Stomach (tissue), 8 donors: ENCODE measurements at regions not wholly inside any gene's neighbourhood (a gene's known extent, or its start where the extent isn't known, plus 50 kb on each side); places are given as distances from the start of the nearest gene placed in this dataset.
"Not testable (repeated sequence)": the region's sequence is repeated elsewhere in the genome, so short reads cannot be mapped to it uniquely, and the experiment has no call there.

ENCODE experiments used
- DNase-seq, 2 donors: peaks; one replicate each; pipeline versions ENCODE4 v3.0.0 to v3.0.0-alpha.2; 2013 to 2019
- H3K27ac ChIP-seq, 5 donors: fragments of 200-600 bp in 4 of 5; sonication (generic) in 4 of 5; one replicate each; pipeline ENCODE4 v1.5.1; 2013 to 2019; ENCODE audit warnings: mild to moderate bottlenecking in 1 of 5, moderate library complexity in 1 of 5
- H3K27me3 ChIP-seq, 3 donors: fragments of 200-600 bp; sonication (generic); one replicate each; pipeline ENCODE4 v1.5.1; 2017 to 2019; ENCODE audit warnings: mixed run types in 1 of 3
- H3K36me3 ChIP-seq, 4 donors: fragments of 200-600 bp; sonication (generic); 1 replicate in 3 of 4; 2 replicates in 1 of 4; pipeline ENCODE4 v1.5.1; 2016 to 2019
- H3K4me1 ChIP-seq, 4 donors: fragments of 200-600 bp; sonication (generic); one replicate each; pipeline ENCODE4 v1.5.1; 2016 to 2019
- H3K4me3 ChIP-seq, 4 donors: fragments of 200-600 bp; sonication (generic) in 3 of 4; one replicate each; pipeline ENCODE4 v1.5.1; 2016 to 2019; ENCODE audit warnings: mild to moderate bottlenecking in 1 of 4
- H3K9me3 ChIP-seq, 4 donors: fragments of 200-600 bp; sonication (generic); one replicate each; pipeline ENCODE4 v1.5.1; 2016 to 2019
- CTCF ChIP-seq, 7 experiments: fragments of 450-650 bp in 4 of 7; fragments of 200-600 bp in 3 of 7; sonication (generic) in 3 of 7; IDR thresholded peaks; one replicate each; pipeline ENCODE4 v1.5.1; 2016 to 2019; ENCODE audit warnings: antibody characterized with exemption in 7 of 7, control low read depth in 2 of 7, mild to moderate bottlenecking in 1 of 7
- EP300 ChIP-seq: sonication (generic); formaldehyde crosslinking; IDR thresholded peaks from one replicate; pipeline ENCODE4 v1.6.1; 2017; ENCODE audit warnings: antibody characterized with exemption
- POLR2A ChIP-seq, 4 donors: fragments of 450-650 bp; IDR thresholded peaks; one replicate each; pipeline ENCODE4 v1.6.1; 2016; ENCODE audit warnings: antibody characterized with exemption in 4 of 4, control low read depth in 2 of 4, mild to moderate bottlenecking in 1 of 4, moderate library complexity in 1 of 4
- POLR2AphosphoS5 ChIP-seq, 3 donors: sonication (generic); formaldehyde crosslinking; IDR thresholded peaks; one replicate each; pipeline ENCODE4 v1.6.1; 2016; ENCODE audit warnings: antibody characterized with exemption in 3 of 3
- WGBS, 5 donors: extraction: QIAGEN DNeasy Blood & Tissue Kit in 3 of 5; methylation state at CpG; one replicate each; pipeline versions ENCODE4 v1.1.5 to v1.1.7; 2013 to 2018; 5-methylcytosine and 5-hydroxymethylcytosine counted together
- intact Hi-C: fragments of 100-400 bp; cut with DNase I; formaldehyde crosslinking; loops from one replicate; pipeline ENCODE4 v1.15.1; 2023; ENCODE audit warnings: low total_unique reads
- donor health status: healthy with polysubstance abuse.
- donor health status: Bipolar disorder and iron deficiency.
- donor health status: healthy.

DNA sequence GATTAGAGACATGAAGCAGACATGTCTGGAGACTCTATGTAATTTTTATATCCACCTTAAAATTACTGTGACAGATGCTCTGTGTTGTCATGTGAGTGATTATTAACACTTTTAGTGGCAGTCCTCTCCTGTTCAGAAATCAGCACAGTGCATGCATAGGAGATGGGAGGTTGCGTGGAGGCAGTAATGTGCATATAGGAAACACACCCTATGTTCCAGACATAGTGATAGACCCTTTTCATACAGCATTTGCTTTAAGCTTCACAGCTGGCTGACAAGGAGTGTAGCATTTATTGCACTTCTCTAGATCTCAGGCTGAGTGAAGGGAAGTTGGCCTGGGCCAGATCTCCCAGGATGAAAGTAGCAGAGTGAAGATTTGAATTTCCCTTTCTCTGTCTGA lies 102.3 kb upstream of the SYN3 start:
- TF ChIP-seq EP300 (no peak), CTCF (IDR thresholded peaks at IDR 0.05) (no peak), POLR2A (IDR thresholded peaks at IDR 0.05) (no peak), POLR2AphosphoS5 (IDR thresholded peaks at IDR 0.05) (no peak)
- intact Hi-C loops = no loop called here
- DNase-seq = no peak
- Histone ChIP-seq H3K36me3 (no peaks in the 10 kb centered on the region), H3K9me3 (peaks cover 0 to 8% (median 3%) of the 10 kb centered on the region in 4 donors), H3K27ac (no peak overlapping the region), H3K27me3 (no peaks in the 10 kb centered on the region), H3K4me3 (no peak overlapping the region), H3K4me1 (no peaks in the 10 kb centered on the region)
- 87 to 100% (median 98%) methylated on average over 1 of the region's 1 CpG for WGBS, 5 donors

DNA sequence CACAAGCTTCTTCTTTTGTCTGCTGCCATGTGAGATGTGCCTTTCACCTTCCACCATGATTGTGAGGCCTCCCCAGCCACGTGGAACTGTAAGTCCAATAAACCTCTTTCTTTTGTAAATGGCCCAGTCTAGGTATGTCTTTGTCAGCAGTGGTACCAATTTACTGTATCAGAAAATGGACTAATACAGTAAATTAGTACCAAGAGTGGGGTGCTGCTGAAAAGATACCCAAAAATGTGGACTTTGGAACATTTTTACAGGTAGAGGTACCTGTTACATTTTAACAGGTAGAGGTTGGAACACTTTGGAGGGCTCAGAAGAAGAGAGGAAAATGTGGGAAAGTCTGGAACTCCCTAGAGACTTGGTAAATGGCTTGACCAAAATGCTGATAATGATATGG lies 96.8 kb upstream of the SYN3 start:
- H3K27ac ChIP-seq, H3K27me3 ChIP-seq, H3K4me1 ChIP-seq, H3K36me3 ChIP-seq, intact Hi-C loops, DNase-seq, H3K4me3 ChIP-seq: not testable (repeated sequence)
- peaks cover 0 to 20% (median 8%) of the 10 kb centered on the region in 4 donors for H3K9me3 ChIP-seq
- WGBS, 5 donors = 31 to 73% (median 52%) methylated on average over 1 of the region's 1 CpG

- no peaks in the 10 kb centered on the region for H3K4me1 ChIP-seq
- H3K27me3 ChIP-seq = no peaks in the 10 kb centered on the region
- no peak overlapping the region for H3K4me3 ChIP-seq
- WGBS, 5 donors = 72 to 80% (median 77%) methylated on average over 2 of the region's 2 CpGs
- H3K27ac ChIP-seq = no peak overlapping the region
- DNase-seq = no peak
- H3K9me3 ChIP-seq = peaks cover 0 to 3% (median 1%) of the 10 kb centered on the region in 4 donors
- intact Hi-C loops = no loop called here
- H3K36me3 ChIP-seq = no peaks in the 10 kb centered on the region
- TF ChIP-seq CTCF (IDR thresholded peaks at IDR 0.05) (no peak), POLR2A (IDR thresholded peaks at IDR 0.05) (no peak)
Measured at GRCh38 chr22:33149611-33150010, 91.4 kb upstream of the SYN3 start.

DNA sequence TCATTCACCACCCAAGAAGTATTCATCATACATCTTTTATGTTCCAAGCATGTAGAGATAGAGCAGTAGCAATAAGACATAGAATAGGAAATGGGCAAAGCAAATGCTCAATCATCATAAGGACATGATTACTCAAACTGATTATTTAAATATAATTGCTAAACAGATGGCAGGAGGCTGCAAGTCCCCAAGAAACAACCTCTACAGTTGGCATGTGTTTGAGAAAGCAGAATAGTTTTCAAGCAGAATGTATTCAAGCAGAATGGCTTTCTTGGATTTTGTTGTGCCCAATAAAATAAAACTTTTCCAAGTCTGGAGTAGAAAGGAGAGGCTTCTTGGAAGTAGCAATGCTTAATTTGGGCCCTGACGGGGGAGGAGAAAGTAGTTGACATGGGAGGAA lies 86.5 kb upstream of the SYN3 start:
- H3K27me3 ChIP-seq = no peaks in the 10 kb centered on the region
- H3K27ac ChIP-seq = no peak overlapping the region
- intact Hi-C loops = no loop called here
- H3K9me3 ChIP-seq = no peaks in the 10 kb centered on the region
- no peaks in the 10 kb centered on the region for H3K4me1 ChIP-seq
- TF ChIP-seq POLR2A (IDR thresholded peaks at IDR 0.05) (no peak), EP300 (no peak), POLR2AphosphoS5 (IDR thresholded peaks at IDR 0.05) (no peak), CTCF (IDR thresholded peaks at IDR 0.05) (no peak)
- H3K4me3 ChIP-seq = no peak overlapping the region
- H3K36me3 ChIP-seq = no peaks in the 10 kb centered on the region
- WGBS, 5 donors = 67 to 92% (median 84%) methylated on average over 1 of the region's 1 CpG
- DNase-seq = no peak

DNA sequence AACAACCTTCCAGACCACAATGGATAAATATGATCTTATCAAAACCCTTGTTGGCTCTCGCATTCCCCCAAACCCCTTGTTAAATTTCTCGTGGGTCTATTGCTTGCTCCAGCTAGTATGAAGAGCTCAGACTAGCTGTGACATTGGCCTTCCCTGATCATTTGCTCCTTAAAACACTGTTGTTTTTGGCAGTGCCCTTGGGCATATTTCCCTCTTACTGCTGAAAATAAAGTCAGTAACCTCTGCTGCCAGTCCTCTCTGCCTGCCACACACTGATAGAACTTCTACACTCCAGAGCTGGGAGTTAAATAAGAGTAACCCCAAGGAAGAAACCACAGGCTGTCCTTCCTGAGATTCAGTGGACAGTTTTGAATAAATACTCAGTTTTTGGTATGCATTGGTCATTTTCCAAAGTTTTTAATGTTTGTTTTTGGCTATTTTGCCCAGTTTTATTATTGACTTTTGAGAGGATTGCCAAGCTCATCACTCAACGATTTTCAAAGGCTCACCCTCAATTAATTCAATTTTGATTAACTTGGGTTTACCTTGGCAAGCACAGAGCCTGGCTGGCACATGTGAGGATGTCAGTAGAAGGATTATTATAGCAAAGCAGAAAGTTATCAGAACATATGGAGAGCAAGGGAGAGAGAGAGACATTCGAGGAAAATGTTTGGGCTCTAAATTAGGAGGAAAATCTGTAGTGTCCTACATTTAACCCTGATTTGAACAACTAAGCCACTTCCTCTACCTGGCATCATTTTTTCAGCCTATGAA lies 84.3 kb upstream of the SYN3 start:
- WGBS, 5 donors = 32 to 41% (median 39%) methylated on average over 4 of the region's 4 CpGs
- no peak overlapping the region for H3K27ac ChIP-seq
- H3K36me3 ChIP-seq = no peaks in the 10 kb centered on the region
- H3K4me3 ChIP-seq = no peak overlapping the region
- no peak for TF ChIP-seq CTCF (IDR thresholded peaks at IDR 0.05)
- TF ChIP-seq POLR2A (IDR thresholded peaks at IDR 0.05) = no peak
- TF ChIP-seq POLR2AphosphoS5 (IDR thresholded peaks at IDR 0.05) = no peak
- TF ChIP-seq EP300 = no peak
- intact Hi-C loops = no loop called here
- peaks cover 0 to 6% (median 6%) of the 10 kb centered on the region in 4 donors for H3K9me3 ChIP-seq
- DNase-seq = no peak
- no peaks in the 10 kb centered on the region for H3K27me3 ChIP-seq
- no peaks in the 10 kb centered on the region for H3K4me1 ChIP-seq
